Activated effector memory CD4-positive, alpha-beta T cell treated with Interleukin-2 at 50 U/mL for 16 hours (primary cell): ENCODE measurements at regions not wholly inside any gene's neighbourhood (a gene's known extent, or its start where the extent isn't known, plus 50 kb on each side); places are given as distances from the start of the nearest gene placed in this dataset.

Experiments
- DNase-seq: peaks from one replicate; pipeline ENCODE4 v3.0.0-alpha.2; 2020

DNA sequence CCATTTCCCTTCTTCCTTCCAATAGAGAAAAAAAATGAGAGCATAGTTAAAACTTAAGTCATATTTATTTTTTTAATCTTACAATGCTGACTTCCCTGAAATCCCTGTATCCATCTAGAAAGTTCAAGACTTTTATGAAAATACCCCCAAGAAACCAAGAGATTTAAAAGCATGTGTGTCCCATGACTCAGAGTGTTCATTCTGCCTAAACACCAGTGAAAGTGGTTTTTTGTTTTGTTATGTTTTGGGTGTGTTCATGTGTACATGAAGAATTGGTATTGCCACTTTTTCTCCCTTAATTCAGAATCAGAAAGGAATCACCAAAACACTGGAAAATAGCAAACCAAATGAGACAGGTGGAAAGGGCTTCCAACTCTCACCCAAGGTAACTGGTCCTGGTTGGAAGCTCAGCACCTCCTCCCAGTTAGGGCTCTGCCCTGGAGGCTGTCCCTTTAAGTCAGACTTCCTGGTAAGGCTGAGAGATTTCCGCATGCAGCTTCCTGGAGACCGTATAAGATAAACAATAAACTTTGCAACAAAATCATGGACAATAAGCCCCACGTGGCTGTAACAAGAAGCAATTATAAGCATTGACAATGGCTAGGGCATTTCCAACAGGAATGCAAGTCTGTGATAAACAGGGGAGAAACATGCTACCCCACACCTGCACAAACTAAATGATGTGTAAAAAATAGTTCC lies 121.9 kb upstream of the ARHGEF3 start:
- peak; percentile 40 for DNase-seq

DNA sequence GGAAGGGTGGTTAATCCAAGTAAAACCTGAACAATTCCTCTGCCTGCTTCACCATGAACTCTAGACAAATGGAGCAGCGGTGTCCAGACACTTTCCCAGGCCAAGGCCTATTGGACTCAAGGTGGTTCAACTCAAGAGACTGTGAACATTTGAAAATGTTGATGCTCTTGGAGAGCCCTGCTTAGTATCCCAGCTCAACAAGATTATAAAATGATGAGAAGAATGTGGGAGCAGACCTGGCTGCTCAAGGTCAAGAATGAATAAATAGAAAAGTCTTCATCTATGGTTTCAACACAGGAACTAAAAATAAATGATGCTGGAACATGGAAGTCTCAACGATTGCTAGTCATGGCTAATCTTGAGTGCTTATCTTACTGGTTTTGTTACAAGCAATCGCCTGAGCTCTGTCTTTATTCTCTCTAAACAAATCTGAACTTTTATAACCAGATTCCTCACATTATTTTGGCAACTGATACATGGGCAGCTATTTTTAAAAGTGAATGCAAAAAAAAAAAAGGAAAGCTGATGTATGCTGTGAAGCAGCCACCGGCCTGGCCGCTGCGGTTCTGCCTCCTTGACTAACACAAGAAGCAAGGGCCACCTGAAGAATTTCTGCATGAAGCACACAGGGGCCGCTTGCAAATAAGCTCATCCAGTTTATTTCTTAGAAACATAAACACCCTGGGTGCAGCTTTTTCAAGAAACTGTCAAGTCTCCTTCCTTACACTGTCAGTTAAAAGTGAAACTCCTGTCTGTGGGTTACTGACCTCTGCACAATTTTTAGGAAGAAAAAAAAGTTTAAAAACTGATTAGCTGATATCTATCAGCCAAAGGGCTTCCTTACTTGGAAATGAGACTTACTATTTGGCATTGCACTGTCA lies 120.1 kb upstream of the ARHGEF3 start:
- DNase-seq = no peak

DNA sequence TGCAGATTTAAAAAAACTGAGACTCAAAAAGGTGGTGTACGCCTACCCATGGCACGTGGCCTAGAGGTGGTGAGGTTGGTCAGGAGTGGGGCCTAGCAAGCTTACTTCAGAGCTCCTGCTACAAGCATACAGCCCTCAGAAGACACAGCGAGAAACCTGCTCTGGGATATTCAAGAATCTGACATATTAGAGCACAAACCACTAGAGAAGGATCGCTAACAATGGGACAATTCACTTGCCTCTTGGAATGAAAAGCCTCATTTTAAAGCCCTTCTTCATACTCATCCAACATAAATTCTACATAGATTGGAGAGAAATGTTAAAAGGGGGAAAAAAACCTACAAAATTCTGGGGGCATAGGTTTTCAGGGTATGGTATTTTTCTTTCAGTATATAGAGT lies 118.0 kb upstream of the ARHGEF3 start:
- DNase-seq = no peak

DNA sequence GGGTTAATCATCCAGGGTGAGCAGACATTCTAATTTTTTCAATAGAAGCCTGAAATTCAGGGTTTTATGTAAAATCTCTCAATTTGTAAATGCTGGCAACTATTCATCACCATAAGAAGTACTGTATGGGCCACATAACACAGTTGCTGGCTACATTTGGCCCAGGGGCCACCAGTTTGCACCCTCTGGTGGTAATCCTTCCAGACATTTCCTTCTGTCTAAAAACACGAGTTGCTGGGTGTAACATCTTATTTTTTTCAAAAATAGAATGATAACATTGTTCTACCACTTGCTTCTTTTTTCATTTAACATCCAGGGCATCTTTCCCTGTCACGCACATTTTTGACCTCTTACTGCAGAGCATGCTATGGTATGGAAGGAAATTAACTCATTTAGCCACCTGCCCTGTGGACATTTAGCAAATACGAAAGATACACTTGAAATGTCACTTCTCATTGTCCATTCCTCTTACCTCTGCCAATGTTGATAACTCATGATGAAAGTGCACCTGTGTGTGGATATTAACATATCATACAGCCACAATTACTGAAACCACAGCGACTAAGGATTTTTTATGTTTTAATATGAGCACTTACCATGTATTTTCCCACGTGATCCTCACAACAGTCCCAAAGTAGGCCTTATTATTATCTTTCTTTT lies 117.5 kb upstream of the ARHGEF3 start:
- DNase-seq = no peak

DNA sequence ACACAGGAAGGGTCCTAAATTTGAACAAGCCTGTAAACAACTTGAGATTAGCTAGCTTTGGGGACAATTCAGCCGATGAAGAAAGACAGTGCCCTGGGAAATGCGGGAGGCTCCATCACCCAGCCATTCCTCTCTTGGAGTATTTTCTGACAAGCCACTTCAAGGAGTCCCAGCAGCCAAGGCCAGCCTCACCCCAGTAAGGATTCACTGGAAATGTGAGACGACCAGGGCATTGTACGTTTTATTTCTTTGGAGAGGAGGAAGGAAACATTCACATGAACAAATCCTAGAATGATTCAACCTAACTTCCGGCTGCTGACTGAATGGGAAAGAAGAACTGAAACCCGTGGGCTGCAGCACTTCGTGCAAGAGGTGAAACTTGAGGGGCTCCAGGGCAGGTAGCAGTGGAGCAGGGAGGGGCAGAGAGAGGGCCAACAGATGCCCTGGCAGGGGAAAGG lies 116.4 kb upstream of the ARHGEF3 start:
- no peak for DNase-seq

DNA sequence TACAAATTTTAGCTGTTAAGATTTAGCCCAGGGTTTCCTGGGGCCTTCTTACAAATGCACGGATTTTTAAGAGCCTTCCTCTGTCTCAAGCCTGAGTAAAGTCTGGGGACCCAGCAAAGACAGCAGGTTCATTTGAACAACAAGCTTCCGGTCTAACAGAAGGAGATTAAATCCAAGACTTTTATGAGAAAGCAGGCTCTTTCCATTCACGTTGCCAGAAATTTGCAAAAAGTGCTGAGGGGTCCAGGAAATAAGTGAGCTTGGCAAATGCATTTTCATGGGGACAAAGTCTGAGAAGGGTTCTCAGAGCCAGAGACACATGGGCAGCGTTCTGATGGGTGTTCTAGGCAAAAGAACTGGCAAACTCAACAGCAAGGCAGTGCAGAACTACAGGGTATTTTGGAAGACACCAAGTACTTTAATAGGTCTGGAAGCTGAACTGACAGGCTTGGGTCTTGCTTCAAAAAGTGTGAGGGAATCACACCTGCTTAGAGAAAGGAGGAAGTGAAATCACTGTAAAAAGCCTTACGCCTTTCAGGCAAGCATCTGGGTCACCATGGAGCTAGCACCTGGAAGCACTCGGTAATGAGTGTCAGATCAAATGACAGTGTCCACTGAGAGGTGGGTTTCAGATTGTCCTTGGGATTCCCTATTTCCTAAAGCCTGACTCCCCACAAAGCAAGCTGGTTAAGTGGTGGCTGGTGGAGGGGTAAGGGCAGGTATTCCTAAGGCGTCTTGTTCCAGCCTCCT lies 115.8 kb upstream of the ARHGEF3 start:
- DNase-seq = no peak

DNA sequence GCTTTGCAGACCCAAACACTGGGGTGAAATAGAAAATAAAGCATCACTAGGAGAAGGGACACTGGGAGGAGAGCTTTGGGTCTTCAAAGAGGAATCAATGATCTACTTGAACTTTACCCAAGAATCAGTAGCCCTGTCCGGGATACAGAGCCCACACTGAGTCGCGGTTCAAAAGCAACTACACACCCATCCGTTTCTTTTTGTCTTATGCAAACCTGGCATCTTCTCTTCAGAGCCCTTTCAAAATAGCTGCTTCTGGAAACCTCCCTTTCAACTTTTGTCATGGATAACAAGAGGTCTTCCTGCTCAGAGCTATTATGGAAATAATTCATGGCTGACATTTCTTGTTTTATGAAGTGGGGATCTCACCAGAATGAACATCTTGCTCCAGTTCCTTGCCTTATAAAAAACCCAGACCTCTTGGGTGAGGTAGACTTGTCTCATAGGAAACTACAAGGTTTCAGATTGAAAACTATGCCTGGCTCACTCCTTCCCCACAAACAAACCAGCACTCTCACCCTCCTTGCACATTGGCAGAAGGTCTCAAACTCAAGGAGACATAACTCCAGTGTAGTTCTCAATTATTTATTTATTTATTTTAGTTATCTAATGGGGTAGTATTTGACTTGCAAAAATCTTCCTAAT lies 115.1 kb upstream of the ARHGEF3 start:
- no peak for DNase-seq

DNA sequence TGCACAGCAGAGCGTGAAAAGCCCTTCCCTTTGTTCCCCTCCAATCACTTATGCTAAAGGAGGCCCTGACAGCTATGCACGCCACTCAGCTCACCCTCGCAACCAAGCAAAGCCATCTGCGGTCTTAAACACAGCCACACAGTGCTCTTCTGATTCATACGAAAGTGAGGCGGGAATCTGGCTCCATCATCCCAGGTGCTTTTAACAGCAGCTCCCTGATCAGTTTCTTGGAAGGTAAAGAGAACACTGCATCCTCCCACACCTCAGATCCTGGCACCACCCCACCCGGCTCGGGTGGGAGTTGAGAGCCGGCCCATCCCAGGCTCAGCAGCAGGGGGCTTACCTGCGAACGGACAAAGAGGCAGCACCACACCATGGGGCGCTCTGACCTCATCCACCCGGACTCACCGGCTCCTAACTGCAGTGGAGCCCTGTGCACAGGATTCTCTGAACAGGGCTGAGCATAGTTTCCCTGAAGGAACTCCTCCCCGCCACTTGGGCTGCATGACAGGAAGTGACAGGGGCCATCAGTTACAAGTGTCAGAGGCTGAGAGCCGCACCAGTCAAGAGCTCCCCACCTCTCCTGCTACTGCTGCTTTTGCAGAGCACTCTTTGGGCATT lies 114.3 kb upstream of the ARHGEF3 start:
- peak; percentile 67 for DNase-seq

DNA sequence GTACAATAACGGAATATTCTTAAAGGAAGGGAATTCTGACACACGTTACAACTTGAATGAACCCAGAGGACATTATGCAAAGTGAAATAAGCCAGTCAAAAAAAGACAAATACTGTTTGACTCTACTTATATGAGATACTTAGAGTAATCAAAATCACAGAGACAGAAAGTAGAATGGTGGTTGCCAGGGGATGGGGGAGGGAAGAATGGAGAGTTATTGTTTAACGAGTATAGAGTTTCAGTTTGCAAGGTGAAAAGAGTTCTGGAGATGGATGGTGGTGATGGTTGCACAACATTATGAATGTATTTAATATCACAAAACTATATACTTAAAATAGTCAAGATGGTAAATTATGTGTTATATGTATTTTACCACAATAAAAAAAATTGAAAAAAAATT lies 112.9 kb upstream of the ARHGEF3 start:
- no peak for DNase-seq

DNA sequence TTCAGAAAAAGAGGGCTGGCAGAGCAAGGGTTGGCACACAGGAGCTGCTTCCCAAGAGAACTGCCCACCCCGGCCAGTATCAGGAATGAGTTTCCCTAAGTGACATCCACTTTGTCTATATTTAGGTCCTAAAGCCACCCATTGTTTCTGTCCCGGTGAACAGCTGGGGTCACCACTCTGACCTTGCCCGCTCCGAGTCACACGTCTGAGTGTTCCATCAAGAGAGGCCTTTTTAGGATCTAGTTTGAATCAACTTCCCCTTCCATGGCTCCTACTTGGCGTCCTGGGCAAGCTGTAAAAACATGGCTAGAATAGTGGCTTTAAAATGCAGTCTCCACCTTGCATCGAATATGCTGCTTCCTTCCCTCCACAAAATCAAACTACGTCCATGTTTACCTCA lies 109.6 kb upstream of the ARHGEF3 start:
- DNase-seq = no peak

DNA sequence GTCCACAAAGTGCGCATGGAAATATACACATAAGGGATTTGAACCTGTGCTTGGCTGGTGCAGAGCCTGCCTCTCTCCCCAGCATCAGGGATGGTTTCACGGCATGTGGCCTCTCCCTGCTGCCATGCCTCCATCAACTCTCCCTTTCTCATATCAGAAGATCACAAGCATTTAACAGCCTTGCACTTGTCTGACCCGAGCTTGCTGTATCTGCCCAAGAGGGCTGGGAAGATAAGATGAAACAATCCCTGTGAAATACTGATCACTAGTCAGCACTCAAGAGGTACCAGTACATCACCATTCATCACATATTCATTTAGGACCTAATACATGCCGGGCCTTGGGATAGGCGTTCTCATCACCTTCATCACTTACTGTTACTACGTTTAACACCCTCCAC lies 107.6 kb upstream of the ARHGEF3 start:
- no peak for DNase-seq

DNA sequence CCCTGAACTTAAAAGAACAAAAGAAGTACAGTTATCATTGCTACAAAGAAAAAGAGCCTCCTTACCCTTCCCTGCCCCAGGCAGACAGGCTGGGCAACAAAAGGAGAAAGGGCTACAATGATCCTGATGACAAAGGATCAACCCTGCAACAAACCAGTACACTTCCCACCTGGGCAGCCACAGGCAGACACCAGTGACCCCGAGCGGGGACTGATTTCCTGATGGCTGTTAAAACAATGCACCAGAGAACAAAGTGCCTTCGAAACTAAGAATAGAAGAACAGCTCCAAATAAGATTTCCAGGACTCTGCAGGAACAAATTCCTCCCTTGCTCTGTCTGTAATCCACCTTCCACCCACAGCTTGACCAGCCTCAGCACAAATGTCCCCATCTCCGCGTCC lies 106.3 kb upstream of the ARHGEF3 start:
- DNase-seq = no peak

DNA sequence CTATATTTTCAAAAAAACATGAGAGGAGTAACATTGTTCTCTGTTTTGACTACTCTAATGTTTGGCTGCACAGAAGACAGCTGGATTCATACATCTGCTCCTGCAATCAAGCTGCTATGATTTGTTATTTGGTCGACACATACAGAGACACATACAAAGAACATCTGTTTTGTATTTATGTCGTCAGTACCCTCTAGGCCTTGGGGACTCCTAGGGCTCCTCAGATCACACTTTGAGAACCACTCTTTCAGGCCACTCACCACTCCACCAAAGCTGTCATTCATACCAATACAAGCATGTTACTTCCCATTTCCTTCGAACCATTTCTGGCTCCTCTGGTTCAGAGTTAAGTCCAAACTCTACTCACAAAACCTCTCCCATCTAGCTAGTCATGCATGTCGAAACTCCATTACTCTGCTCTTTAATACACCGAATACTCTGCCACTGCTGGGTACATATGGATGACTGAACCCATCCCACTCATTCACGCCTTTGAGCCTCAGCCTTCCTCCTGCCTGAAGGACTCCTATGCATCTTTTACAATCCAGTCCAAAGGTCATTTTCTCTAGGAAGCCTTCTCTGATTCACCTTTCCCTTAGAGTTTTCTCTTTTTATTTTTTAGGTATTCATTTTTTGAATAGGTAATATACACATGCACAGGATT lies 102.9 kb upstream of the ARHGEF3 start:
- no peak for DNase-seq

DNA sequence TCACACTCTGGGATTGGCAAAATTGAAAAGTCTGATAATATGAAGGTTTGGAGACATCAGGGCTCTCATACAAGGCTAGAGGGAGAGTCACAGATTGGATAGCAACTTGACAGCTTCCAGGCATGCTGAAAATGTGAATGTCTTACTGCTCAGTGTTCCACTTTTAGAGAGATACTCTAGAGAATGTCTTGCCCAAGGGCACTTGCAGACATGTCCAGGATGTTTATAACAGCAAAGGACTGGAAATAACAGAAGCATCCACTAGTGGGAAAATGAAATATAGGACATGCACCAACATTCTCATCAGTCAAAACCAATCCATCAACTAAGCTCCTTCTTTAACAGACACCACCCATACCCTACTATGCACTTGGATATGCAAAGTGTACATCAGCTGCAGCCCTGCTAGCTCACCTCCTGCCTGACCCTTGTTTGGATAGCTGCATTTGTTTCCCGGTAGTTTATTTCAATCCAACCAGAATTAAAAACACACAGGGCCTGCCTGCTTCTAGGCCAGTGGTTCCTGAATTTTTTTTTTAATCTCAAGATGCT lies 101.6 kb upstream of the ARHGEF3 start:
- DNase-seq = no peak

DNA sequence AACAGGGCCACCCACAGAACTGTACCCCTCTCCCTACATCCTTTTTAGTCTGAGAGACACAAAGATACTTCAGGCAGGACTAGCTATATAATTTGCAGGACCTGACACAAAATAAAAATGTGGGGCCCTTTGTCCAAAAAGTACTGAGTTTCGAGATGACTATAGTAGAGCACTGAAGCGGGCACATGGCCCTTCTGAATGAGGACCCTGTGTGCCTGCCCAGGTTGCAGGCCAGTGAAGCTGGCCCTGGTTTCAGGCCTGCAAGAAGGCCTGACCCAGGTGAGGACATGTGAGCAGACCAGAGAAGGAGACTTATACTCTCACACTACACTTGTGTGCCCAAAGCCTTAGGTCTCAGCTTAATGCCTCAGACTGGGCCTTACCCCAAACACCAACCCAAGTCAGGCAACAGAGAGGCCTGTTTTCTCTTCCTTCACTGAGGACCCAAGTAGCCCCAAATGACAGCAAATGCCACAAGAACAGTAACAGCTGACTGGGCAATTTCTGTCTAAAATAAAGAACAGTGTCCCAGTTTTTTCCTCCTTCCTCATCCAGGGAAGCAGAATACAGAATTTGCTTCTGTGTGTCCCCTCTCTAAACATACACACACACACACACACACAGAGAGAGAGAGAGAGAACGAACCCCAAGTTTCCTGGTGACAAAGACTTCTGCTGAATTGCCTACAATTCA lies 100.9 kb upstream of the ARHGEF3 start:
- no peak for DNase-seq

DNA sequence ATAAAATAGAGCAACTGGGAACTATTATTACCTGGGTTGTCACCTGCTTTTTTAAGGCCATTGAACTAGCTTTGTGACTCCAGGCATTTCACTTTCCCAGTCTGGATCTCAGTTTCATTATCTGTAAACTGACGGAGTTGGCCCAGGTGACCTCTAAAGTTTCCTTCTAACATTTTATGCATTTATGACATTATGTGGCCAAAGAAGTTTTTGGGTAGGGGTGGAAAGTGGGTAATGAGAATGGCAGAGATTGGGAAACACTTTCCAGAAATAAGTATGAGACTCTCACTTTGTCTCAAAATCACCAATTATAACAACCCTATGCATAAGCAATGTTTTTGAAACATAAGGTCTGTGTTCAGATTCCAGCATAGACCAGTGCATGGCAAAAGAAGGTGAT lies 99.1 kb upstream of the ARHGEF3 start:
- no peak for DNase-seq

DNA sequence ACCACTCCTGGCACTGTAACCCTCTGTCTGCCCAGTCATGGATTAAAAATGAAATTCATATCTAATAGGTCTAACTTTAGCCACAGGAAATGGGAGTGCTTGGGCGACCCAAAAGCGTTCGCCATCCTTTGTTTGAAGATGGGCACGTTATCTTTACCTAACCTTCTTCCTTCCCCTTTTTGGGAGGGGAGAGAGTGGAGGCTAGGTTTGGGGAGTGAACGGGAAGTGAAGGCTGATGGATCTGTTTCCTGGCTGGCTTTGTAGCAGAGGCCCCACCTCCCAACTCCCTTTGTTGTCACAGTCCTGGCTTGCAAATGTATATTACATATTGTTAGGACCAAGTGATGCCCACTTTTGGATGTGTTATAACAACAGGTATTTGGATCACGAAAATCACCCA lies 98.1 kb upstream of the ARHGEF3 start:
- no peak for DNase-seq

DNA sequence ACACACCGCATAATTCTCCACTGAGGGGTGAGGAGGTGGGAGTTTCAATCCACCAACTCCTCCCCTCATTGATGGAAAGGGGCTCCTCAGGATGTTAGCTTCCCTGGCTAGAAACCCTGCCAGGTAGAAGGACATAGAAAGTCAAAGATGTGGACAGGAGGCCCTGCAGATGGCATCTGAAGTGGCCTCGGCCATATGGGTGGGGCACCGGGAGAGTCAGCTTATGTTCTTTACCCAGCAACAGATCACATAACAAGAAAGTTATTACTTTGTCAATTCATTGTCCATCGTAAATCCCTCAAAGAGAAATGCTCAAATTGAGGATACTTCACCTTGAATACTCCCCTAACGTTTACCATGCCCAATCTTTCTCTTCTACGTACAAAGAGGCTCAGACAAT lies 97.3 kb upstream of the ARHGEF3 start:
- no peak for DNase-seq

DNA sequence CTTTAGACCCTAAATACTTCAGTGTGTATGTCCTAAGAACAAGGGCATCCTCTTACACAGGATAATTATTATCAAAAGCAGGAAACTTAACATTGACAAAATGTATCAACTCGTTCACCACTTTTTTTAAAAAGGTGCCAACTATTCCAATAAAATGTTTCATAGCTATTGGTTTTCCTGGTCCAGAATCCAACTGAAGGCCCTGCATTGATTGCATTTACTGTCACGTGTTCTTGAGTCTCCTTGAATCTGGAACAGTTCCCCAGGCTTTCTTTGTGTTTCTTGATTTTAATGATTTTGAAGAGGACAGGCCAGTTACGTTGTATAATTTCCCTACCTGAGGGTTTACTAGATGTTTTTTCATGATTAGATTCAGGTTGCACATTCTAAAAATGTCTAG lies 94.6 kb upstream of the ARHGEF3 start:
- no peak for DNase-seq

DNA sequence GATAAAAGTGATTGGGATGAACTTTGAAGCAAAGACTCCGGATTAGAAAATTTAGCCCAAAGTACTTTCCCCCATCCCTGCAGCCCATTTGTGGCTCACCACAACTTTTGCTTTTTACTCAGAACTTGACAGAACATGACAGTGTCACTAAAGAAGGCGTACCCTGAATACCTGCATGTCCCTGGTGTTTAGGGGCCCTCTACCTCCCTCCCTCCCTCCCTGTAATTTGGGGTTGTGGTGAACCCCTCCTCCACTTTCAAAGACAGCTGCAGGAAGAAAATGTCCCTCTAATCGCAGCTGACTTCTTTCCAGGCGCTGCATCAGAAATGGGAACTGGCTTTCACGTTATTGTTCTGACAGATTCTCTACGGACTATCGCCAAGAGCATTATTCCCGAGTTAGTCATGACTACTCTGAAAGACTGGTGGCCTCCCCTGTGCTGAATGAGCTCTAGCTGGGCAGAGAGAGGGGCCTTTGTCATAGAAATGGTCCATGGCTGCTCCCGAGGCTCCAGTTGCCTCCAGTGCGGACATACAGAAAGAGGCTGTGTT lies 93.2 kb upstream of the ARHGEF3 start:
- DNase-seq = no peak
